BLaER1 (cell line): ENCODE measurements at regions not wholly inside any gene's neighbourhood (a gene's known extent, or its start where the extent isn't known, plus 50 kb on each side); places are given as distances from the start of the nearest gene placed in this dataset.

Experiments
- H3K27ac ChIP-seq: shearing (Covaris generic); formaldehyde crosslinking; 2 replicates; pipeline ENCODE4 v1.8.1; 2022
- H3K27me3 ChIP-seq: shearing (Covaris generic); formaldehyde crosslinking; 2 replicates; pipeline ENCODE4 v1.8.1; 2022
- H3K36me3 ChIP-seq: shearing (Covaris generic); formaldehyde crosslinking; 2 replicates; pipeline ENCODE4 v1.8.1; 2022
- H3K4me1 ChIP-seq: shearing (Covaris generic); formaldehyde crosslinking; 2 replicates; pipeline ENCODE4 v1.8.1; 2022
- H3K4me2 ChIP-seq: shearing (Covaris generic); formaldehyde crosslinking; 2 replicates; pipeline ENCODE4 v1.8.1; 2022
- H3K4me3 ChIP-seq: shearing (Covaris generic); formaldehyde crosslinking; 2 replicates; pipeline ENCODE4 v1.8.1; 2022
- H3K9ac ChIP-seq: shearing (Covaris generic); formaldehyde crosslinking; 2 replicates; pipeline ENCODE4 v1.8.1; 2022
- H3K9me3 ChIP-seq: shearing (Covaris generic); formaldehyde crosslinking; 2 replicates; pipeline ENCODE4 v1.8.1; 2022
- H4K20me1 ChIP-seq: shearing (Covaris generic); formaldehyde crosslinking; 2 replicates; pipeline ENCODE4 v1.8.1; 2022
- Cebpa-rat ChIP-seq: shearing (Covaris generic); IDR thresholded peaks from 2 replicates; pipeline ENCODE4 v1.8.1; 2022

DNA sequence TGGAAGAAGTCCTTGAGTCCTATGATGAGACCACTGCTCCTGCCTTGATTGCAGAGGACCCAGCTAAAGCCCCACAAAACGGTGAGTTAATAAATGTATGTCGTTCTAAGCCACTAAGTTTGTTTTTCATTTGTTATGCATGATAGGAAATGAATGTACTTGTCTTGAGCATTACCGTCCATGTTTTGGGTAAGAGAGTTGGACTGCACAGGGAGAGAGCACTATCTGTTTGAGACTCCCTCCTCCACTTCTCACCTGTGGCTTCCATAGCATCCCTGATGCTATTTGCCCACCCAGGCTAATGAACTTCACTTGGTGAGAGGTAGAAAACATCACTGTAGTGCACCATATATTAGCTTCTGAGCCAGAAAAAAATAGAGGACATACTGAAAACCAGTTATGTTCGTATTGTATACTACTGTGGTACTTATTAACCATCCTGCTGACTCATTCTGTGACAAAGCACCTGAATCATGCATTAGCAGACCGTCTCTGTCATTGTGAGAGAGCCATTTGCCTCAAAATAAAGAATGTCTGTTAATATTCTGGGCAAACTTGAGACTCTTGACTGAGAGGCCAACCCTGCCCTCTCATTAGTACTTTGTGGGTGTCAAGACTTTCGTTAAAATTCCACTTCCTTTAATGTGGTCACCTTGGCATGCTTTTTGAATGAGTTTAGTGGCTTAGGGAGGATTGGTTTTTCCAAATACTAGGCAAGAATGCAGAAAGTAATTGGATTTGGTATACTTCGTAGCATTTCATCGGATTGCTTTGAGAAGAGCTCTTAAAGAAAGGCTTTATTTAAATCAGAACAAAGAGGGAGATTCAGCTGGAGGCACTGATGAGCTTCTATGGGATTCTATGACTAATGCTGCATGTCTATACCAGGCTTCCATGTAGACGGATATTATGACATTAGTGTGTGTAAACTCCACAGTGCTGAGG is 99.3 kb upstream of the GRPR start:
- TF ChIP-seq Cebpa-rat, result no peak
- no peaks in the 10 kb centered on the region for H3K9me3 ChIP-seq
- H3K4me3 ChIP-seq, result no peak overlapping the region
- H4K20me1 ChIP-seq, result no peaks in the 10 kb centered on the region; the same call in 1 of the 2 replicates
- peaks cover 93% of the 10 kb centered on the region for H3K27me3 ChIP-seq
- no peak overlapping the region for H3K27ac ChIP-seq
- no peak overlapping the region for H3K9ac ChIP-seq
- H3K4me1 ChIP-seq, result no peaks in the 10 kb centered on the region
- no peaks in the 10 kb centered on the region for H3K36me3 ChIP-seq
- H3K4me2 ChIP-seq, result no peak overlapping the region

DNA sequence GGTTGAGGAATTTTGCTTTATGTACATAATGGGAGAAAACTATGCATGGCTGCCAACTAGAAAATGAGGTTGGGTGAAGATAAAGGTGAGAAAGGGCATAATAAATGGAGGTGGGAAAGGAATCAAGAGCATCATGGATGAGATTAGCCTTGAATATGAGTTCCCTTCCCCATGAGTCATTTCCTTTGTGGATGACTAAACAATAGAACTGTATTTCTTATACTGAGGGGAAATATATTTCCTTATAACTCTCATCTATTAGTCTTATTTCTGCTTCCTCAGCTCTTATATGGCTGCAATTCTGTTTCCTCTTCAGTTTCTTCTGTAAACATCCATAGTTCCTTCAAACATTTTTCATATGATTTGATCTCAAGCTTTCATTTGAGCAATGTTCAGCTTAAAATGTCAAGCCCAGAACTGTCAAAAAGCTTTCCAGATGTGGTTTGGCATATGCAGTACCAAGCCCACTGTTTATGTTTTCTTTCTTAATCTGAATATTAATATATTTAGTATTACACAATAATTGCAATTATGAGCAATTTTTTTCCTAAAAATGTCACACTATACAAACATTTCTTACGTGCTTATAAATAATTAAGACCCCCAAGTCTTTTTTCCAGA is 100.7 kb upstream of the GRPR start:
- Histone ChIP-seq H3K4me3 (no peak overlapping the region), H3K9ac (no peak overlapping the region), H3K9me3 (no peaks in the 10 kb centered on the region), H3K4me1 (no peaks in the 10 kb centered on the region), H3K27ac (no peak overlapping the region), H3K27me3 (peaks cover 90% of the 10 kb centered on the region), H3K36me3 (no peaks in the 10 kb centered on the region), H4K20me1 (no peaks in the 10 kb centered on the region; the same call in 1 of the 2 replicates), H3K4me2 (no peak overlapping the region)
- no peak for TF ChIP-seq Cebpa-rat

DNA sequence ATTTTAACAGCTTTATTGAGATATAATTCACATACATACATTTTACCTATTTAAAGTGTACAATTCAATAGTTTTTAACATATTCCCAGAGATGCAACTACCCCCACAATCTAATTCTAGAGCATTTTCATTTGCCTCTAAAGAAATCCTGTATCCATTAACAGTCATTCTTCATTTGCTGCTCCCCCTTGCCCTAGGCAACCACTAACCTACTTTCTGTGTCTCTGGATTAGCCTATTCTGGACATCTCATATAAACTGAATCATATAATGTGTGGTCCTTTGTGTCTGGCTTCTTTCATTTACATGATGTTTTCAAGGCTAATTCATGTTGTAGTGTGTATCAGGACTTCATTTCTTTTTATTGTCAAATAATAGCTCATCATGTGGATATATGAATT is 105.1 kb upstream of the GRPR start:
- no peak for TF ChIP-seq Cebpa-rat
- Histone ChIP-seq H3K27me3 (peaks cover 81% of the 10 kb centered on the region), H3K9me3 (no peaks in the 10 kb centered on the region), H4K20me1 (no peaks in the 10 kb centered on the region), H3K4me3 (no peak overlapping the region), H3K36me3 (no peaks in the 10 kb centered on the region), H3K4me2 (no peak overlapping the region), H3K4me1 (no peaks in the 10 kb centered on the region), H3K9ac (no peak overlapping the region), H3K27ac (no peak overlapping the region)

DNA sequence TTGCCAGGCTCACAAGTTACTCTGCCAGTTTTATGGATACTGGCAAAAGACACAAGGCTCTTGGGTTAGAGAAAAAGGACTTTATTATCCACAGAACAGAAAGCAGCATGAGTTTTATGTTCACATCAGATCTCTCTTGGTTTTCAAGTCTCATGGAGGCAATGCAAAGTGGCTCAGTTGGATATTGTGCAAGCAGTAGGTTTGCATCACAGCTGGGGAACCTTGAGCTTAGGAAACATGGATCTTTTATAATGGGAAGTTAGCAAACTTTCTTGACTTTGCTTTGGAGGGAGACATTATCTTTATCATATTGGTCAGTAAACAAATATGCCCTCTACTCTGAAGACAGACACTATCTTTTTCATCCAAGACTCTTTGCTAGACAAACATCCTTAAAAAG is 109.2 kb upstream of the GRPR start:
- H3K4me1 ChIP-seq, result no peaks in the 10 kb centered on the region
- no peaks in the 10 kb centered on the region for H3K36me3 ChIP-seq
- H3K27me3 ChIP-seq, result peaks cover 77% of the 10 kb centered on the region
- H4K20me1 ChIP-seq, result no peaks in the 10 kb centered on the region
- no peak for TF ChIP-seq Cebpa-rat
- no peak overlapping the region for H3K4me3 ChIP-seq
- H3K9me3 ChIP-seq, result no peaks in the 10 kb centered on the region
- no peak overlapping the region for H3K27ac ChIP-seq
- H3K9ac ChIP-seq, result no peak overlapping the region
- H3K4me2 ChIP-seq, result no peak overlapping the region

DNA sequence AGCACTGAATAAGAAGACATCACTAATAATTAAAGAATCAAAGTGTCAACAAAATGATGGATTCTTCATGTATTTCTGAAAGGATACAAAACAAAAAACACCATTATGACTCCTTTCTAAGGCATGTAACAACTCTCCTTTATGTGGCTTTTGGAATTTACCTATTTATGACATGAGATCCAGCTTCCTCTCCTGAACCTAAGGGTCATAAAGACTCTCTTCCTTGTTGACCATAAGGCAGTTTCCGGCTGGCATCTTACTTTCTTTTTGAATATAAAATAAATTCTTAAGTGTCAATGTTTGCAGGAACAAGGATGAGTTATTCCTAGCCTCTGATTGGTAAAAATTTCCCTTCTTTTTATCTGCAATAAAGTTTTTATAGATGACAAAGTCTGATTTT is 111.1 kb upstream of the GRPR start:
- no peak overlapping the region for H3K4me2 ChIP-seq
- H4K20me1 ChIP-seq, result no peaks in the 10 kb centered on the region
- no peak for TF ChIP-seq Cebpa-rat
- peaks cover 84% of the 10 kb centered on the region for H3K27me3 ChIP-seq
- no peak overlapping the region for H3K4me3 ChIP-seq
- H3K36me3 ChIP-seq, result no peaks in the 10 kb centered on the region
- no peaks in the 10 kb centered on the region for H3K9me3 ChIP-seq
- peaks cover 6% of the 10 kb centered on the region; the same call in 1 of the 2 replicates for H3K4me1 ChIP-seq
- no peak overlapping the region for H3K27ac ChIP-seq
- H3K9ac ChIP-seq, result no peak overlapping the region

DNA sequence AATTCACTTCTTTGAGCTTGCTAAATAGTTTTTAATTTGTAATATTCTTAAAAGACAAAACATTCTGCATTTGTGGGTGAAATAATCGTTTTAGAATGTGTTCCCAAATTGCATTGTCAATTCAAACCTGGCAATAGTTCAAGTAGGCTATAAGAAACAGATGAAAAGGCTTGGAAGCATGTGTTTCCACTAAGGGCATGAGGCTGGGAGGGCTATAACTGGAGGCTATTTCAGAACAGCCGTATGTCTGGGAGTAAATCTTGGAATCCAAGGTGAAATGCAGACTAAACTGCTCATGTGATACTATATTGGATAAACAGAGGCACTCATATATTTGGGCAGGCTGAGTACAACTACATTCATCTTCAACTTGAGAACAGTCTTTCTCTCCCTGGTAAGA is 117.4 kb upstream of the GRPR start:
- Histone ChIP-seq H3K4me2 (no peak overlapping the region), H3K9me3 (no peaks in the 10 kb centered on the region), H3K4me3 (no peak overlapping the region), H3K36me3 (no peaks in the 10 kb centered on the region), H4K20me1 (no peaks in the 10 kb centered on the region), H3K9ac (no peak overlapping the region), H3K4me1 (peaks cover 6% of the 10 kb centered on the region; the same call in 1 of the 2 replicates), H3K27me3 (peaks cover 95% of the 10 kb centered on the region), H3K27ac (no peak overlapping the region)
- no peak for TF ChIP-seq Cebpa-rat

DNA sequence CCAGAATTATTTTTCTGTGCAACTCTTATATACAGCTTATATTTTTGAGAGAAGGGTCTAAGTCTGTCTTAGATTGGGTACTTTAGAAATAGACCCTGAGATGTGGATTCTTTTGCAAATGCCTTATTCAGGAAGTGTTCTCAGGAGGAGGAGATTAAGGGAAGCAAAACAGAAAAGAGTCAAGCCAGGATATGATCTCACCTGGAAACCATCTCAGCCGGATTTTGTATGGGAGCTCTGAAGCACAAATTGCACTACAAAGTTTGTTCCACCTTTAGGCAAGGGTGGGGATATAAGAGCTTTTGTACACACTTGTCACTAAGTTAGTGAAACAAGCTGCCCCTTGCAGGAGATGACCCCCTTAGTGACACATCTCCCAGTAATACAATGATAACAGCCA is 121.2 kb upstream of the GRPR start:
- no peaks in the 10 kb centered on the region for H3K36me3 ChIP-seq
- no peaks in the 10 kb centered on the region for H4K20me1 ChIP-seq
- H3K9ac ChIP-seq, result no peak overlapping the region
- no peaks in the 10 kb centered on the region for H3K9me3 ChIP-seq
- no peak for TF ChIP-seq Cebpa-rat
- H3K27me3 ChIP-seq, result peaks cover 83% of the 10 kb centered on the region
- no peak overlapping the region for H3K4me3 ChIP-seq
- H3K4me1 ChIP-seq, result no peaks in the 10 kb centered on the region
- H3K27ac ChIP-seq, result no peak overlapping the region
- H3K4me2 ChIP-seq, result no peak overlapping the region

DNA sequence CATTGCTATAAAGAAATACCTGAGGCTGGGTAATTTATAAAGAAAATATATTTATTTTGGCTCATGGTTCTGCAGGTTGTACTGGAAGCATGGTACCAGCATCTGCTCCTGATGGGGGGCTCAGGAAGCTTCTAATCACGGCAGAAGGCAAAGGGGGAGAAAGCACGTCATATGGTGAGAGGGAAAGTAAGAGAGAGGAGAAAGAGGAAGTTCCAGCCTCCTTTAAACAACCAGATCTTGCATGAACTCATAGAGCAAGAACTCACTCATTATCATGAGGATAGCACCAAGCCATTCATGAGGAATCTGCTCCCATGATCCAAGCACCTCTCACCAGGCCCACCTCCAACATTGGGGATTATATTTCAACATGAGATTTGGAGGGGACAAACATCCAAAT is 125.0 kb upstream of the GRPR start:
- Histone ChIP-seq H3K4me2 (no peak overlapping the region), H3K36me3 (no peaks in the 10 kb centered on the region), H3K9me3 (no peaks in the 10 kb centered on the region), H4K20me1 (no peaks in the 10 kb centered on the region), H3K9ac (no peak overlapping the region), H3K27ac (no peak overlapping the region), H3K4me3 (no peak overlapping the region), H3K27me3 (peaks cover 79% of the 10 kb centered on the region), H3K4me1 (no peaks in the 10 kb centered on the region)
- no peak for TF ChIP-seq Cebpa-rat

DNA sequence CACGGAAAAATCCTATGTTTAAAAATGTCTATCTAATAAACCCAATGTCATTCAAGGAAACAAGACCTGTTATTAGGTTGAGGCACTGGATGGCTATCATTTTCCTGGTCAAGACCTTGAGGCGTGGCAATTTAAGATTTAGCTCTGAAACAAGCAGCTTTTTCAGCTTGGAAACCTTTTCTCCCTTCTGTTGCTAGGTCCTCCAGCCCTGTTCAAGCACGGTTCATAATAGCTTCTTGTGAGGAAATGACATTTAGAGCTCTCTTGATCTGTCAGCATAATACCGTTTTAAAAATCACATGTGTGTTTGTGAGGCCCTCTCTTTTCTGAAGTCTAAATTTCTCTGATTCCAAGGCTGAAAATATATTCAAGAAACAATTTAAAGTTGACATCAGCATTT is 133.6 kb upstream of the GRPR start:
- TF ChIP-seq Cebpa-rat, result no peak
- Histone ChIP-seq H3K27me3 (peaks cover 77% of the 10 kb centered on the region), H4K20me1 (no peaks in the 10 kb centered on the region), H3K27ac (peak overlapping the region; percentile 67), H3K4me1 (peaks cover 24% of the 10 kb centered on the region), H3K4me3 (0 out of 2 replicates have a peak overlapping the region, but pooled peaks have one; percentile 33), H3K9ac (peak overlapping the region; percentile 56), H3K36me3 (no peaks in the 10 kb centered on the region), H3K4me2 (peak overlapping the region; percentile 69), H3K9me3 (0 out of 2 replicates have a peak, but pooled peaks cover 4% of the 10 kb centered on the region)
